ENCODE measurements at regions not wholly inside any gene's neighbourhood (a gene's known extent, or its start where the extent isn't known, plus 50 kb on each side); places are given as distances from the start of the nearest gene placed in this dataset.
A peak's percentile ranks its signal among the peaks of the same experiment; 100 is the strongest.
"Not testable (repeated sequence)": the region's sequence is repeated elsewhere in the genome, so short reads cannot be mapped to it uniquely, and the experiment has no call there.

DNA sequence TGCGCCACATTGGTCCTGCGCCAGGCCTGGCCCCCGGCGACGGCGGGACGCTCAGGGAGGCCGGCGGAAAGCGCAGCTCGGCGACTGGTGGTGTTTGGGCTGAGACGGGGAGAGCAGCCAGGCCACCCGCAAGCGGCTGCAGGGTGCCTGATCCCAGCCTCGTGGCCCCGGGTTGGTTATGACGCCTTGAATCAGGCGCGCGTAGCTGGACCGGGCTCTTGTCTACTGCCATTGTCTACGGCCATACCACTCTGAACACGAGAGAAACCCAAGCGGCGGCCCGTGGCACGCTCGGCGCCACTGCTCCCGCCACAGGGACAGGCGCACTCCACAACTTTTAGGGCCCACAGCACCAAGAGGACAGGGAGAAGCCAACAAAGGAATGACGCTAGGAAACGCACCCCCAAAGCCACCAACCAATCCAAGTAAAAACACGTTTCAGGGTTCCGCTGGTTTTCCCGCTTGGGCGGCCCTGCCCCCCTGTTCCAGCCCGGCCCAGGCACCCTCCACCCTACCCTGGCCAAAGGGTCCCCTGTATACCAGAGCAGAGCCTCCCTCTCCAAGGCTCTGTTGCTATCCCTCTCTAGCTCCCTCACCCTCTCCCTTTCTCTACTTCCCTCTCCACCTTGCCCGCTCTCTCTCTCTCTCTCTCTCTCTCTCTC, 1849.3 kb upstream of the DEFB115 start:
- ATAC-seq = peak; percentile 15
- peaks cover 0 to 49% of the 10 kb centered on the region in 2 donors for H3K27me3 ChIP-seq
- intact Hi-C loops (cut with DNase I) = no loop called here

GRCh38 chr20:29408707-29409106, 1848.8 kb upstream of the DEFB115 start:
- intact Hi-C loops (cut with DNase I); DNase-seq; H3K4me1 ChIP-seq; H3K36me3 ChIP-seq; H3K4me3 ChIP-seq; H3K27ac ChIP-seq; ATAC-seq: not testable (repeated sequence)
- Histone ChIP-seq H3K27me3 (peaks cover 0 to 49% of the 10 kb centered on the region in 2 donors), H3K9me3 (peaks cover 0 to 18% of the 10 kb centered on the region in 2 donors)

More for the DNA sequence above, 1849.3 kb upstream of the DEFB115 start:
- Histone ChIP-seq H3K9me3 (peaks cover 0 to 18% of the 10 kb centered on the region in 2 donors), H3K27ac (no peak overlapping the region), H3K4me3 (no peak overlapping the region), H3K4me1 (no peaks in the 10 kb centered on the region), H3K36me3 (no peaks in the 10 kb centered on the region)
- TF ChIP-seq, protein P1, sequence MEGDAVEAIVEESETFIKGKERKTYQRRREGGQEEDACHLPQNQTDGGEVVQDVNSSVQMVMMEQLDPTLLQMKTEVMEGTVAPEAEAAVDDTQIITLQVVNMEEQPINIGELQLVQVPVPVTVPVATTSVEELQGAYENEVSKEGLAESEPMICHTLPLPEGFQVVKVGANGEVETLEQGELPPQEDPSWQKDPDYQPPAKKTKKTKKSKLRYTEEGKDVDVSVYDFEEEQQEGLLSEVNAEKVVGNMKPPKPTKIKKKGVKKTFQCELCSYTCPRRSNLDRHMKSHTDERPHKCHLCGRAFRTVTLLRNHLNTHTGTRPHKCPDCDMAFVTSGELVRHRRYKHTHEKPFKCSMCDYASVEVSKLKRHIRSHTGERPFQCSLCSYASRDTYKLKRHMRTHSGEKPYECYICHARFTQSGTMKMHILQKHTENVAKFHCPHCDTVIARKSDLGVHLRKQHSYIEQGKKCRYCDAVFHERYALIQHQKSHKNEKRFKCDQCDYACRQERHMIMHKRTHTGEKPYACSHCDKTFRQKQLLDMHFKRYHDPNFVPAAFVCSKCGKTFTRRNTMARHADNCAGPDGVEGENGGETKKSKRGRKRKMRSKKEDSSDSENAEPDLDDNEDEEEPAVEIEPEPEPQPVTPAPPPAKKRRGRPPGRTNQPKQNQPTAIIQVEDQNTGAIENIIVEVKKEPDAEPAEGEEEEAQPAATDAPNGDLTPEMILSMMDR (IDR thresholded peaks at IDR 0.05) = no peak
- DNase-seq = peak in 1 of 4 donors; percentile 83

- DNase-seq; H3K27ac ChIP-seq; ATAC-seq; H3K36me3 ChIP-seq; intact Hi-C loops (cut with DNase I); H3K4me1 ChIP-seq; H3K4me3 ChIP-seq: not testable (repeated sequence)
- Histone ChIP-seq H3K9me3 (peaks cover 0 to 17% of the 10 kb centered on the region in 2 donors), H3K27me3 (peaks cover 0 to 49% of the 10 kb centered on the region in 2 donors)
These were observed 1848.2 kb upstream of the DEFB115 start for GRCh38 chr20:29409160-29409689.

DNA sequence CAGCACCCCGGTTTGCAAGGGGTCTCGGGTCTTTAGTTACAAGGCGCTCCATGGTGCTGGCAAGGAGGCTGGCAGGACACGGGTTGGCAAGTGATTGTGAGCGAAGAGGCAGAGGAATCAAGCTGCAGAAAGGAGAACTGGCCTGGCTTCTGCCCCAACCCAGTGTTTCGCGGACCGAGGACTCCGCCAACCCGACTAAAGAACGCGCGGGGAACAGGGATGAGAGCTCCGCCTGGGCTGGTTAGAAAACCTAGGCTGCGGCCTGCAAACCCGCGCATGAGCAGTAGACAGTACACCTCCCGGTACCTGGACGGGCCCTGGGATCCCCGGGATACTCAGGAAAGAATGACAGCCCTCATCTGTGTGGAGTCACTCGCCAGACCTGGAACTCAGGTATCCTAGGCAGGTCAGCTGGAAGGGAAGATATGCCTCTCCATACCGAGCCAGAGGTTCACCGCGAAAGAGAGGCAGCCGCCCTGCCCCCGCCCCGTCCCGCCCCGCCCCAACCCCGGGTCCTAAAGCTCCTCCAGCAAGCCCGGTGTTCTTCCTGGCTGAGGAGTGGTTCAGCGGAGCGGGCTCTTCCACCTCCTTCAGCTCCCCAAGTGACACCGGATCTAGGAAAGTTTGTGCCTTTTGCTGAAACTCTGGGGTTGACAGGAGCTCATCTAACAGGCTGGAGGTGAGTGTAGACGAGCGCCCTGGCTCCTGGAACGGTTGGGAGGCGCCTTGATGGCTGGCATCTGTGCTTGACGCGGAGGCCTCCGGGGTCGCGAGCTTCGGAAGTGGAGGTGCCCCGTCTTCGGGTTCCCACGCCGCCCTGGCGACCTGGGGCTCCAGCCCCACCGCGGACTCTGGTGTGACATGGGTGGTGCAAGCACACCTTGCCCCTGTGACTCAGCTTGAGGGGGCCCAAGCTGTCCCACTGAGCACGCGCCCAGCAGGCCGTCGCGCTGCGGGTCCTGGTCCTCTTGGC, 1847.3 kb upstream of the DEFB115 start:
- no peaks in the 10 kb centered on the region for H3K36me3 ChIP-seq
- H3K27ac ChIP-seq = no peak overlapping the region
- ATAC-seq (no peak), DNase-seq (peak in 1 of 4 donors; percentile 82)
- H3K9me3 ChIP-seq = peaks cover 0 to 16% of the 10 kb centered on the region in 2 donors
- H3K4me3 ChIP-seq = no peak overlapping the region
- H3K4me1 ChIP-seq = no peaks in the 10 kb centered on the region
- TF ChIP-seq, protein P1 (IDR thresholded peaks at IDR 0.05) = no peak
- H3K27me3 ChIP-seq = peaks cover 0 to 49% of the 10 kb centered on the region in 2 donors
- intact Hi-C loops (cut with DNase I) = no loop called here

GRCh38 chr20:29410806-29411457, 1846.5 kb upstream of the DEFB115 start:
- Histone ChIP-seq H3K4me1 (no peaks in the 10 kb centered on the region), H3K9me3 (peaks cover 0 to 16% of the 10 kb centered on the region in 2 donors), H3K27me3 (peaks cover 0 to 49% of the 10 kb centered on the region in 2 donors), H3K36me3 (no peaks in the 10 kb centered on the region), H3K4me3 (no peak overlapping the region), H3K27ac (no peak overlapping the region)
- TF ChIP-seq, protein P1 (IDR thresholded peaks at IDR 0.05) = no peak
- DNase-seq (no peak), ATAC-seq (peak; percentile 26)
- intact Hi-C loops (cut with DNase I) = no loop called here

DNA sequence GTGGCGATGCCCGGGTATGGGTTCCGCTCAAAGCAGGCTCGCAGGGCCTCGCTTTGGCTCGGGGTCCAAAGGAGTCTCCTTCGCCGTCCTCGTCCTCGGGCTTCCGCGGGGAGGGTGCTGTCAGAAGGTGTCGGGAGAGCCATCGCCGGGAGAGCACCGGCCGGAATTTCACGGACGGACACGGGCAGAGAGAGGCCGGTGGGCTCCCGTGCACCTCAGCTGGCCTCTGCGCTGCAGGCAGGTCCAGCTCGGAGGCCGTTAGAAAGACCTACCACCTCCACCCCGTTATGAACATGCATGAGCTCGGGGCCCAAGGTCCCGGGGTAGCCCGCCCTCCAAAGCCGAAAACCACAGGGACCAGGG, 1846.0 kb upstream of the DEFB115 start:
- peaks cover 0 to 16% of the 10 kb centered on the region in 2 donors for H3K9me3 ChIP-seq
- ATAC-seq; H3K27ac ChIP-seq; H3K36me3 ChIP-seq; H3K4me3 ChIP-seq; intact Hi-C loops (cut with DNase I); H3K4me1 ChIP-seq; DNase-seq: not testable (repeated sequence)
- peaks cover 0 to 49% of the 10 kb centered on the region in 2 donors for H3K27me3 ChIP-seq
